DOHH2 (cell line): ENCODE measurements at regions not wholly inside any gene's neighbourhood (a gene's known extent, or its start where the extent isn't known, plus 50 kb on each side); places are given as distances from the start of the nearest gene placed in this dataset.

Experiments
- CTCF ChIP-seq: fragments of 200-600 bp; sonication (generic); IDR thresholded peaks from one replicate; pipeline ENCODE4 v1.5.1; 2014; ENCODE audit warnings: antibody characterized with exemption, mild to moderate bottlenecking, low read depth, low read length; ENCODE audit not compliant: poor library complexity, severe bottlenecking
- EZH2phosphoT487 ChIP-seq: fragments of 200-600 bp; sonication (generic); IDR thresholded peaks from 2 replicates; pipeline ENCODE4 v1.6.1; 2017; ENCODE audit warnings: borderline replicate concordance, mild to moderate bottlenecking, antibody characterized with exemption, low read length, moderate library complexity, mixed read lengths

GRCh38 chr16:52077607-52078006 is 469.3 kb downstream of the TOX3 start:
- TF ChIP-seq CTCF, result no peak
- TF ChIP-seq EZH2phosphoT487, result no peak
